Gastroesophageal sphincter (tissue), 4 donors: ENCODE measurements at regions not wholly inside any gene's neighbourhood (a gene's known extent, or its start where the extent isn't known, plus 50 kb on each side); places are given as distances from the start of the nearest gene placed in this dataset.

Experiments used
- ATAC-seq: fragments of 150-250 bp; one replicate; pipeline ENCODE4 v1.9.1; 2016; ENCODE audit warnings: mild to moderate bottlenecking, moderate library complexity
- H3K27ac ChIP-seq, 4 donors: fragments of 200-600 bp; sonication (generic) in 3 of 4; 1 replicate in 3 of 4; 2 replicates in 1 of 4; pipeline ENCODE4 v1.5.1; 2016 to 2019
- H3K27me3 ChIP-seq: fragments of 200-600 bp; sonication (generic); one replicate; pipeline ENCODE4 v1.5.1; 2019
- H3K36me3 ChIP-seq, 2 donors: fragments of 200-600 bp; sonication (generic); one replicate each; pipeline ENCODE4 v1.5.1; 2019; ENCODE audit warnings: control low read depth in 1 of 2
- H3K4me1 ChIP-seq, 3 donors: fragments of 200-600 bp; sonication (generic); 1 replicate in 2 of 3; 2 replicates in 1 of 3; pipeline ENCODE4 v1.5.1; 2016 to 2019; ENCODE audit warnings: control low read depth in 2 of 3
- H3K4me3 ChIP-seq, 2 donors: fragments of 200-600 bp; sonication (generic); one replicate each; pipeline ENCODE4 v1.5.1; 2019; ENCODE audit warnings: mild to moderate bottlenecking in 1 of 2, moderate library complexity in 1 of 2
- H3K9me3 ChIP-seq, 3 donors: fragments of 200-600 bp; sonication (generic); one replicate each; pipeline ENCODE4 v1.5.1; 2017 to 2019; ENCODE audit warnings: control low read depth in 2 of 3
- EP300 ChIP-seq: sonication (generic); formaldehyde crosslinking; IDR thresholded peaks from one replicate; pipeline ENCODE4 v1.6.1; 2017; ENCODE audit warnings: antibody characterized with exemption, mild to moderate bottlenecking
- POLR2A ChIP-seq, 2 donors: fragments of 450-650 bp; IDR thresholded peaks; one replicate each; pipeline ENCODE4 v1.6.1; 2017; ENCODE audit warnings: antibody characterized with exemption in 2 of 2, mild to moderate bottlenecking in 2 of 2, moderate library complexity in 1 of 2
- POLR2AphosphoS5 ChIP-seq: sonication (generic); formaldehyde crosslinking; IDR thresholded peaks from one replicate; pipeline ENCODE4 v1.6.1; 2017; ENCODE audit warnings: antibody characterized with exemption
- WGBS, 2 donors: methylation state at CpG; one replicate each; pipeline ENCODE4 v1.1.5; 2018; ENCODE audit warnings: low coverage in 1 of 2; 5-methylcytosine and 5-hydroxymethylcytosine counted together
- TF ChIP-seq, protein P1 (sequence below), 4 experiments: fragments of 200-600 bp in 2 of 4; fragments of 450-650 bp in 2 of 4; sonication (generic) in 1 of 4; IDR thresholded peaks; one replicate each; pipeline ENCODE4 v1.5.1; 2017 to 2019; ENCODE audit warnings: antibody characterized with exemption in 4 of 4, mild to moderate bottlenecking in 2 of 4, moderate library complexity in 2 of 4

- no peak for ATAC-seq
- H3K4me3 ChIP-seq: no peak overlapping the region
- 71% methylated on average over 1 of the region's 1 CpG; no CpG with 5 or more reads in 1 of the 2 donors for WGBS, 2 donors
- no peaks in the 10 kb centered on the region for H3K9me3 ChIP-seq
- no peak overlapping the region for H3K27ac ChIP-seq
- H3K4me1 ChIP-seq: no peaks in the 10 kb centered on the region
- no peak for TF ChIP-seq EP300
- no peak for TF ChIP-seq POLR2AphosphoS5
- no peak for TF ChIP-seq POLR2A (IDR thresholded peaks at IDR 0.05)
- TF ChIP-seq, protein P1, sequence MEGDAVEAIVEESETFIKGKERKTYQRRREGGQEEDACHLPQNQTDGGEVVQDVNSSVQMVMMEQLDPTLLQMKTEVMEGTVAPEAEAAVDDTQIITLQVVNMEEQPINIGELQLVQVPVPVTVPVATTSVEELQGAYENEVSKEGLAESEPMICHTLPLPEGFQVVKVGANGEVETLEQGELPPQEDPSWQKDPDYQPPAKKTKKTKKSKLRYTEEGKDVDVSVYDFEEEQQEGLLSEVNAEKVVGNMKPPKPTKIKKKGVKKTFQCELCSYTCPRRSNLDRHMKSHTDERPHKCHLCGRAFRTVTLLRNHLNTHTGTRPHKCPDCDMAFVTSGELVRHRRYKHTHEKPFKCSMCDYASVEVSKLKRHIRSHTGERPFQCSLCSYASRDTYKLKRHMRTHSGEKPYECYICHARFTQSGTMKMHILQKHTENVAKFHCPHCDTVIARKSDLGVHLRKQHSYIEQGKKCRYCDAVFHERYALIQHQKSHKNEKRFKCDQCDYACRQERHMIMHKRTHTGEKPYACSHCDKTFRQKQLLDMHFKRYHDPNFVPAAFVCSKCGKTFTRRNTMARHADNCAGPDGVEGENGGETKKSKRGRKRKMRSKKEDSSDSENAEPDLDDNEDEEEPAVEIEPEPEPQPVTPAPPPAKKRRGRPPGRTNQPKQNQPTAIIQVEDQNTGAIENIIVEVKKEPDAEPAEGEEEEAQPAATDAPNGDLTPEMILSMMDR (IDR thresholded peaks at IDR 0.05): no peak
- H3K27me3 ChIP-seq: no peaks in the 10 kb centered on the region
- H3K36me3 ChIP-seq: no peaks in the 10 kb centered on the region
Measured at GRCh38 chr12:59934486-59934885, 338.7 kb downstream of the SLC16A7 start.

GRCh38 chr12:59936534-59936933, 340.7 kb downstream of the SLC16A7 start:
- Histone ChIP-seq H3K27me3 (no peaks in the 10 kb centered on the region), H3K36me3 (no peaks in the 10 kb centered on the region), H3K4me1 (no peaks in the 10 kb centered on the region), H3K4me3 (no peak overlapping the region), H3K9me3 (no peaks in the 10 kb centered on the region), H3K27ac (no peak overlapping the region)
- no peak for ATAC-seq
- 80 to 91% methylated on average over 3 of the region's 3 CpGs for WGBS, 2 donors
- TF ChIP-seq EP300 (no peak), POLR2AphosphoS5 (no peak), POLR2A (IDR thresholded peaks at IDR 0.05) (no peak)
- TF ChIP-seq, protein P1 (IDR thresholded peaks at IDR 0.05): no peak

GRCh38 chr12:59937148-59937547, 341.3 kb downstream of the SLC16A7 start:
- ATAC-seq: no peak
- H3K9me3 ChIP-seq: no peaks in the 10 kb centered on the region
- no peak overlapping the region for H3K27ac ChIP-seq
- TF ChIP-seq POLR2A (IDR thresholded peaks at IDR 0.05) (no peak), EP300 (no peak), POLR2AphosphoS5 (no peak)
- TF ChIP-seq, protein P1 (IDR thresholded peaks at IDR 0.05): no peak
- no peaks in the 10 kb centered on the region for H3K4me1 ChIP-seq
- H3K27me3 ChIP-seq: no peaks in the 10 kb centered on the region
- H3K36me3 ChIP-seq: no peaks in the 10 kb centered on the region
- H3K4me3 ChIP-seq: no peak overlapping the region

DNA sequence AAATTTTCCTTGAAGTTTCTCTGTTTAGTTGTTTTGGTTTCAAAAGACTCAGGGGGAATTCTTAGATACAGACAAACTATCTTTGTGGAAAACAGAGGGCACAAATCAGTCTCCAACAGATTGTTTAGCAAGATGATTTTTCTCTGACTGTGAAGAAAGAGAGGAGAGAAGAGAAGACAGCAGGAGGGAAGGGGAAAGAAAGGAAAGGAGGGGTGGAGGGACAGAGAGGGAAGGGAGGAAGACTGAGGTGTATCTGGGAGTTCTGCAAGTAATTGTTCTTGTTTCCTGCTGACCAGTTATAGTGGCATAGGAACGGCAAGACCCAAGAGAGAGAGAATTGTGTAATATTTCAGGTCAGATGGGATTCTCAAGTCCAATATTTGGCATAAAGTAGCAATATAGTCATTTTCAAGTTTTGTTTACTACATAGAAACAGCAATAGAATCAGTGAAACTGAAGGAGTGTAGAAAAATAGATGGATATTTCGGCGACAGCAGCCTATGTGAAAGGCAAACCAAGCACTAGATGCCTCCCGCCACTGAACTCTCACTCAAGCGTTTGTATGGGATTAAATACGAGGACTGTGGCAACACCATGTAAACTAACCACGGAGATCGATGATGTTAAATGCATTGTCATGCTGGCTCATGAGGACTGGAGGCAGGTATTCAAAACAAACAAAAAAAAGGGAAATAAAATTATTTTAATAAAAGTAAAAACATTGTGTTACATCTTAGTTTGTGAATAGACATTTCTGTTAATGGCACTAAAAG, 342.5 kb downstream of the SLC16A7 start:
- no peak overlapping the region for H3K27ac ChIP-seq
- no peaks in the 10 kb centered on the region for H3K36me3 ChIP-seq
- 76 to 88% methylated on average over 6 to 8 of the region's 8 CpGs for WGBS, 2 donors
- no peaks in the 10 kb centered on the region for H3K9me3 ChIP-seq
- no peak overlapping the region for H3K4me3 ChIP-seq
- H3K4me1 ChIP-seq: no peaks in the 10 kb centered on the region
- TF ChIP-seq EP300: no peak
- no peak for TF ChIP-seq POLR2AphosphoS5
- TF ChIP-seq, protein P1 (IDR thresholded peaks at IDR 0.05): no peak
- TF ChIP-seq POLR2A (IDR thresholded peaks at IDR 0.05): no peak
- H3K27me3 ChIP-seq: no peaks in the 10 kb centered on the region
- no peak for ATAC-seq

DNA sequence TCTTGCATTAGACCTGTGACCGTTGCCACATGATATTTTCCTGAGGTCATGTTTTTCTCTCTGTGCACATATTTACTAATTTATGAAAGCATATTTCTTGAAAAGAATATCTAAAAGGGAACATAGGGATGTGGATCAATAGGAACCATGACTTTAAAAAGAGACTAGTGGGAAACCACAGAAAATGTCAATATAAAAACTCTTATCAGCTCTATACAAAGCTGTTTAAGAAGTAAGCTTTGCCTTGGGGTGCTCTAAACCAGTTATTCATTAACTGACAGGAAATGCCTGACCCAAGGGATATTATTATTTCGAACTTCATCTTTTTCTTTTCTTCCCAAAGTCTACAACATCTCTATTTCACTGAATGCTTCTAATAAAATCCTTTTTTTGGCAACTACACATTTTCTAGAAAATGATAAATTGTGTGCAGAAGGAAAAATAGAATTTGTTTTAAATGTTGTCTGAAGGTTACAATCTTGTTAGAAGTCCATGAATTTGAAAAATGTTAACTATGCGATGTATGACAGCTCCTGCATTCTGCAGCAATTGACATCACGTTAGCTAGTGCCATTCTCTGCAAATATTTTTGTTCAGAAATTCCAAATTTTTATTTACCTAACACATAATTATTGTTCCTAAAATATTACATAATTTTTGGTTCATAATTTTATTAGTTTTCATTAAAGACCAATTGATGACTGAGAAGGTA, 345.0 kb downstream of the SLC16A7 start:
- Histone ChIP-seq H3K36me3 (no peaks in the 10 kb centered on the region), H3K27me3 (no peaks in the 10 kb centered on the region), H3K4me3 (no peak overlapping the region), H3K27ac (no peak overlapping the region), H3K4me1 (no peaks in the 10 kb centered on the region), H3K9me3 (no peaks in the 10 kb centered on the region)
- WGBS, 2 donors: 57 to 63% methylated on average over 4 of the region's 4 CpGs
- ATAC-seq: no peak
- TF ChIP-seq POLR2AphosphoS5 (no peak), EP300 (no peak), POLR2A (IDR thresholded peaks at IDR 0.05) (no peak)
- TF ChIP-seq, protein P1 (IDR thresholded peaks at IDR 0.05): no peak
